ENCODE measurements at regions not wholly inside any gene's neighbourhood (a gene's known extent, or its start where the extent isn't known, plus 50 kb on each side); places are given as distances from the start of the nearest gene placed in this dataset.

- no peak for TF ChIP-seq PPARA (CRISPR knock-in tag; IDR thresholded peaks at IDR 0.05; ENCODE audit: borderline replicate concordance)
- peak; percentile 14; the same call in 2 of the 3 replicates for ATAC-seq
Measured at GRCh38 chr1:36554323-36554628, 71.6 kb upstream of the CSF3R start.

GRCh38 chr1:36553591-36554322, 71.0 kb upstream of the CSF3R start:
- no peak for TF ChIP-seq CSDC2 (CRISPR knock-in tag; IDR thresholded peaks at IDR 0.05)
- TF ChIP-seq CSRNP3 (CRISPR knock-in tag; IDR thresholded peaks at IDR 0.05): no peak
- no peak for TF ChIP-seq RARB (CRISPR knock-in tag; IDR thresholded peaks at IDR 0.05)
- TF ChIP-seq GLIS3 (CRISPR knock-in tag; IDR thresholded peaks at IDR 0.05): no peak
- no peak for TF ChIP-seq OSR1 (CRISPR knock-in tag; IDR thresholded peaks at IDR 0.05)
- ATAC-seq: peak; percentile 98

GRCh38 chr1:36542962-36543515, 60.3 kb upstream of the CSF3R start:
- TF ChIP-seq GLIS3 (CRISPR knock-in tag; IDR thresholded peaks at IDR 0.05) (no peak), ISL1 (CRISPR knock-in tag; IDR thresholded peaks at IDR 0.05) (no peak)
- peak; percentile 56; the same call in 2 of the 3 replicates for ATAC-seq

GRCh38 chr1:36542024-36542961, 59.6 kb upstream of the CSF3R start:
- no peak for ATAC-seq

More at GRCh38 chr1:36542024-36542961, 59.6 kb upstream of the CSF3R start:
- TF ChIP-seq ESRRG (CRISPR knock-in tag; IDR thresholded peaks at IDR 0.05): no peak
- no peak for TF ChIP-seq BACH2 (CRISPR knock-in tag; IDR thresholded peaks at IDR 0.05; ENCODE audit: borderline replicate concordance)
- no peak for TF ChIP-seq CREB5 (CRISPR knock-in tag; IDR thresholded peaks at IDR 0.05; ENCODE audit: low read depth)
- no peak for TF ChIP-seq ZNF70 (CRISPR knock-in tag; IDR thresholded peaks at IDR 0.05)
- TF ChIP-seq PATZ1 (CRISPR knock-in tag; IDR thresholded peaks at IDR 0.05; ENCODE audit: borderline replicate concordance): no peak
- TF ChIP-seq CSRNP3 (CRISPR knock-in tag; IDR thresholded peaks at IDR 0.05): no peak
- no peak for TF ChIP-seq ZNF8 (CRISPR knock-in tag; IDR thresholded peaks at IDR 0.05)
- TF ChIP-seq ZNF565 (CRISPR knock-in tag; conservative IDR thresholded peaks at IDR 0.05; ENCODE audit: low read depth): no peak
- TF ChIP-seq POU6F1 (CRISPR knock-in tag; IDR thresholded peaks at IDR 0.05; ENCODE audit: borderline replicate concordance, low read depth): no peak
- TF ChIP-seq GLIS3 (CRISPR knock-in tag; IDR thresholded peaks at IDR 0.05): no peak
- no peak for TF ChIP-seq PPARA (CRISPR knock-in tag; IDR thresholded peaks at IDR 0.05; ENCODE audit: borderline replicate concordance)
